PC-9 (cell line): ENCODE measurements at regions not wholly inside any gene's neighbourhood (a gene's known extent, or its start where the extent isn't known, plus 50 kb on each side); places are given as distances from the start of the nearest gene placed in this dataset.

ENCODE experiments used
- BruUV-seq: library from RNA; stranded (reverse); fragments of 400-500 nt; replicated peaks from 2 replicates; lab custom pipeline; 2021; lab: Mats Ljungman, UMichigan
- CTCF ChIA-PET: fragments of 300-600 bp; sonication (Branson Sonifier 250); formaldehyde crosslinking; loops from one replicate; lab custom pipeline; 2022; ENCODE audit warnings: antibody characterized with exemption; lab: Charles Lee
- POLR2A ChIA-PET: fragments of 300-600 bp; sonication (Branson Sonifier 250); formaldehyde crosslinking; loops from one replicate; lab custom pipeline; 2022; ENCODE audit warnings: antibody characterized with exemption; ENCODE audit not compliant: unreplicated experiment; lab: Charles Lee
- DNase-seq, 2 experiments: peaks; one replicate each; pipeline versions ENCODE4 v3.0.0 to v3.0.0-alpha.2; 2015 to 2022; ENCODE audit warnings: mixed read lengths in 1 of 2
- H2AFZ ChIP-seq: fragments of 200-600 bp; sonication (generic); 2 replicates; pipeline ENCODE4 v1.8.1; 2017; ENCODE audit warnings: antibody characterized with exemption
- H3F3A ChIP-seq: fragments of 200-600 bp; sonication (generic); 2 replicates; pipeline ENCODE4 v1.8.1; 2017; ENCODE audit warnings: antibody characterized with exemption, mild to moderate bottlenecking, low read depth; ENCODE audit not compliant: insufficient read depth
- H3K27ac ChIP-seq: fragments of 200-600 bp; sonication (generic); 2 replicates; pipeline ENCODE4 v1.6.1; 2016; ENCODE audit warnings: mixed run types
- H3K27me3 ChIP-seq: fragments of 200-600 bp; sonication (generic); 2 replicates; pipeline ENCODE4 v1.6.1; 2016; ENCODE audit warnings: low read depth, mixed run types; ENCODE audit not compliant: insufficient read depth
- H3K36me3 ChIP-seq: fragments of 200-600 bp; sonication (generic); 2 replicates; pipeline ENCODE4 v1.6.1; 2016; ENCODE audit warnings: low read depth, mixed run types
- H3K4me1 ChIP-seq: fragments of 200-600 bp; sonication (generic); replicated peaks from 2 replicates; pipeline ENCODE4 v1.6.1; 2016; ENCODE audit warnings: mixed run types; ENCODE audit not compliant: insufficient read depth
- H3K4me2 ChIP-seq: fragments of 200-600 bp; sonication (generic); 2 replicates; pipeline ENCODE4 v1.6.1; 2017; ENCODE audit warnings: mixed run types
- H3K4me3 ChIP-seq: fragments of 200-600 bp; sonication (generic); 2 replicates; pipeline ENCODE4 v1.6.1; 2016; ENCODE audit warnings: mixed run types
- H3K79me2 ChIP-seq: fragments of 200-600 bp; sonication (generic); 2 replicates; pipeline ENCODE4 v1.6.1; 2017; ENCODE audit warnings: low read depth, mixed run types
- H3K9me2 ChIP-seq: fragments of 200-600 bp; sonication (generic); 2 replicates; pipeline ENCODE4 v1.8.1; 2017; ENCODE audit warnings: mild to moderate bottlenecking; ENCODE audit not compliant: insufficient read depth
- H3K9me3 ChIP-seq: fragments of 200-600 bp; sonication (generic); 2 replicates; pipeline ENCODE4 v1.8.1; 2016; ENCODE audit warnings: low read depth; ENCODE audit not compliant: insufficient read depth
- H4K20me1 ChIP-seq: fragments of 200-600 bp; sonication (generic); 2 replicates; pipeline ENCODE4 v1.8.1; 2017; ENCODE audit not compliant: insufficient read depth
- EZH2 ChIP-seq: fragments of 200-600 bp; sonication (generic); IDR thresholded peaks from 2 replicates; pipeline ENCODE4 v1.8.0; 2017; ENCODE audit warnings: antibody characterized with exemption, low read depth
- intact Hi-C: fragments of 100-400 bp; cut with micrococcal nuclease; formaldehyde crosslinking; loops from one replicate; pipeline ENCODE4 v1.10.0; 2022; ENCODE audit not compliant: unreplicated experiment
- TF ChIP-seq, protein P1 (sequence below): fragments of 200-600 bp; sonication (generic); conservative IDR thresholded peaks from 2 replicates; pipeline ENCODE4 v1.6.1; 2017; ENCODE audit warnings: mixed run types, antibody characterized with exemption, mild to moderate bottlenecking, moderate library complexity

GRCh38 chr18:66874812-66875474, 271.1 kb upstream of the CDH19 start:
- intact Hi-C loops = loop anchor here (10.0 kb wide), 1 partner anchor 1150 kb away; no protein-coding TSS in a partner anchor
- H3K4me3 ChIP-seq = no peak overlapping the region
- H3K36me3 ChIP-seq = no peaks in the 10 kb centered on the region
- DNase-seq = no peak
- H2AFZ ChIP-seq = no peak overlapping the region
- no peaks in the 10 kb centered on the region for H4K20me1 ChIP-seq
- H3K4me2 ChIP-seq = no peak overlapping the region
- TF ChIP-seq EZH2 = no peak
- TF ChIP-seq, protein P1, sequence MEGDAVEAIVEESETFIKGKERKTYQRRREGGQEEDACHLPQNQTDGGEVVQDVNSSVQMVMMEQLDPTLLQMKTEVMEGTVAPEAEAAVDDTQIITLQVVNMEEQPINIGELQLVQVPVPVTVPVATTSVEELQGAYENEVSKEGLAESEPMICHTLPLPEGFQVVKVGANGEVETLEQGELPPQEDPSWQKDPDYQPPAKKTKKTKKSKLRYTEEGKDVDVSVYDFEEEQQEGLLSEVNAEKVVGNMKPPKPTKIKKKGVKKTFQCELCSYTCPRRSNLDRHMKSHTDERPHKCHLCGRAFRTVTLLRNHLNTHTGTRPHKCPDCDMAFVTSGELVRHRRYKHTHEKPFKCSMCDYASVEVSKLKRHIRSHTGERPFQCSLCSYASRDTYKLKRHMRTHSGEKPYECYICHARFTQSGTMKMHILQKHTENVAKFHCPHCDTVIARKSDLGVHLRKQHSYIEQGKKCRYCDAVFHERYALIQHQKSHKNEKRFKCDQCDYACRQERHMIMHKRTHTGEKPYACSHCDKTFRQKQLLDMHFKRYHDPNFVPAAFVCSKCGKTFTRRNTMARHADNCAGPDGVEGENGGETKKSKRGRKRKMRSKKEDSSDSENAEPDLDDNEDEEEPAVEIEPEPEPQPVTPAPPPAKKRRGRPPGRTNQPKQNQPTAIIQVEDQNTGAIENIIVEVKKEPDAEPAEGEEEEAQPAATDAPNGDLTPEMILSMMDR = no peak
- no peaks in the 10 kb centered on the region for H3K27me3 ChIP-seq
- no peaks in the 10 kb centered on the region for H3K9me3 ChIP-seq
- H3K79me2 ChIP-seq = no peaks in the 10 kb centered on the region
- no peaks in the 10 kb centered on the region for H3K9me2 ChIP-seq
- BruUV-seq = no TSS peak
- ChIA-PET POLR2A (no interaction called here), CTCF (no interaction called here)
- no peak overlapping the region for H3K27ac ChIP-seq
- no peaks in the 10 kb centered on the region for H3F3A ChIP-seq
- no peaks in the 10 kb centered on the region for H3K4me1 ChIP-seq

DNA sequence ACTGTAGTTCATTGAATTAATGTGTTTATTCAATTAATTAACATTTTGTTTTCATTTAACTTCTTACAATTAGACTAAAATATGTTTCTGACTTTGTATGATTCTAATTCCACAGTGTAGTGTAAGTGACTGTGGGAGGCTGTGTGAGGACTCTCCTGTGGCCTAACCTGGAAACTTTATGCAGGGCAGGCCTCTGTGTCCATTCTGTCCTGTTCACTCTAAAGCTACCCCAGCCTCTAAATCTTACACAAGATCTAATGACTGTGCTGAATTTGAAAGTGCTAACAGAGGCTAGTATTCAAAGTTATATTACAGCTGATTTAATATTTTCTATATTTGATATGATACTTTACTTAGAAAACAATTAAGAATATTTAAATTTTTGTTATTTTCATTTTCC, 270.5 kb upstream of the CDH19 start:
- CTCF ChIA-PET = no interaction called here

GRCh38 chr18:66873899-66874298, 270.0 kb upstream of the CDH19 start:
- H3F3A ChIP-seq = no peaks in the 10 kb centered on the region
- no peak overlapping the region for H2AFZ ChIP-seq
- no peaks in the 10 kb centered on the region for H3K9me2 ChIP-seq
- no peaks in the 10 kb centered on the region for H3K36me3 ChIP-seq
- intact Hi-C loops = loop anchor here (10.0 kb wide), 1 partner anchor 1149 kb away; no protein-coding TSS in a partner anchor
- TF ChIP-seq, protein P1 = no peak
- TF ChIP-seq EZH2 = no peak
- no peaks in the 10 kb centered on the region for H3K4me1 ChIP-seq
- no peak overlapping the region for H3K27ac ChIP-seq
- BruUV-seq = no TSS peak
- H3K27me3 ChIP-seq = no peaks in the 10 kb centered on the region
- H3K9me3 ChIP-seq = no peaks in the 10 kb centered on the region
- no peaks in the 10 kb centered on the region for H4K20me1 ChIP-seq
- H3K4me3 ChIP-seq = no peak overlapping the region
- no peak for DNase-seq
- POLR2A ChIA-PET = interaction anchor here (0.6 kb wide), 1 partner anchor 1348 kb away, joined by 7 read pairs; no protein-coding TSS in a partner anchor
- H3K79me2 ChIP-seq = no peaks in the 10 kb centered on the region
- no peak overlapping the region for H3K4me2 ChIP-seq
- CTCF ChIA-PET = no interaction called here

More for the DNA sequence above, 270.5 kb upstream of the CDH19 start:
- Histone ChIP-seq H3K4me1 (no peaks in the 10 kb centered on the region), H3K4me2 (no peak overlapping the region), H3K27me3 (no peaks in the 10 kb centered on the region), H3K4me3 (no peak overlapping the region), H3K36me3 (no peaks in the 10 kb centered on the region), H3K9me3 (no peaks in the 10 kb centered on the region), H3K9me2 (no peaks in the 10 kb centered on the region), H3F3A (no peaks in the 10 kb centered on the region), H3K27ac (no peak overlapping the region), H2AFZ (no peak overlapping the region), H4K20me1 (no peaks in the 10 kb centered on the region), H3K79me2 (no peaks in the 10 kb centered on the region)
- intact Hi-C loops = loop anchor here (10.0 kb wide), 1 partner anchor 1150 kb away; no protein-coding TSS in a partner anchor
- TF ChIP-seq, protein P1 = no peak
- TF ChIP-seq EZH2 = no peak
- POLR2A ChIA-PET = interaction anchor here (0.6 kb wide), 1 partner anchor 1347 kb away, joined by 7 read pairs; no protein-coding TSS in a partner anchor
- no TSS peak for BruUV-seq
- DNase-seq = no peak
